ENCODE measurements at regions not wholly inside any gene's neighbourhood (a gene's known extent, or its start where the extent isn't known, plus 50 kb on each side); places are given as distances from the start of the nearest gene placed in this dataset.
A peak's percentile ranks its signal among the peaks of the same experiment; 100 is the strongest.

GRCh38 chr2:120511947-120512710 lies 166.2 kb downstream of the INHBB start (continued):
- TF ChIP-seq CTCF (CRISPR knock-in tag; IDR thresholded peaks at IDR 0.05) (peak; percentile 68), PAXIP1 (CRISPR knock-in tag; conservative IDR thresholded peaks at IDR 0.05) (no peak), NKX3-1 (CRISPR knock-in tag; IDR thresholded peaks at IDR 0.05) (no peak), HMG20A (CRISPR knock-in tag; IDR thresholded peaks at IDR 0.05; ENCODE audit: borderline replicate concordance) (no peak), BORCS8-MEF2B (CRISPR knock-in tag; IDR thresholded peaks at IDR 0.05) (no peak), KAT8 (CRISPR knock-in tag; IDR thresholded peaks at IDR 0.05) (no peak), ZNF589 (CRISPR knock-in tag; conservative IDR thresholded peaks at IDR 0.05) (no peak), GMEB2 (CRISPR knock-in tag; IDR thresholded peaks at IDR 0.05; ENCODE audit: low read depth) (no peak), EED (CRISPR knock-in tag; IDR thresholded peaks at IDR 0.05) (no peak), ZBTB8A (CRISPR knock-in tag; IDR thresholded peaks at IDR 0.05; ENCODE audit: borderline replicate concordance, low read depth) (no peak), MLLT10 (CRISPR knock-in tag; IDR thresholded peaks at IDR 0.05) (no peak), BCLAF1 (IDR thresholded peaks at IDR 0.05) (no peak), ZNF280B (CRISPR knock-in tag; IDR thresholded peaks at IDR 0.05; ENCODE audit: borderline replicate concordance) (peak; percentile 74), RAD51 (IDR thresholded peaks at IDR 0.05; ENCODE audit: borderline replicate concordance) (no peak), SRY (CRISPR knock-in tag; IDR thresholded peaks at IDR 0.05) (no peak), ZMAT5 (CRISPR knock-in tag; IDR thresholded peaks at IDR 0.05; ENCODE audit: borderline replicate concordance, low read depth) (no peak), ZNF143 (CRISPR knock-in tag; IDR thresholded peaks at IDR 0.05) (no peak), RORA (CRISPR knock-in tag; IDR thresholded peaks at IDR 0.05) (no peak)
